GM12874 (cell line): ENCODE measurements at regions not wholly inside any gene's neighbourhood (a gene's known extent, or its start where the extent isn't known, plus 50 kb on each side); places are given as distances from the start of the nearest gene placed in this dataset.

Source experiments
- TF ChIP-seq, protein P1 (sequence below): IDR thresholded peaks from 2 replicates; pipeline ENCODE4 v1.5.1; 2011; ENCODE audit warnings: low read depth, mild to moderate bottlenecking, control low read depth, low read length, moderate library complexity; ENCODE audit not compliant: insufficient read depth

DNA sequence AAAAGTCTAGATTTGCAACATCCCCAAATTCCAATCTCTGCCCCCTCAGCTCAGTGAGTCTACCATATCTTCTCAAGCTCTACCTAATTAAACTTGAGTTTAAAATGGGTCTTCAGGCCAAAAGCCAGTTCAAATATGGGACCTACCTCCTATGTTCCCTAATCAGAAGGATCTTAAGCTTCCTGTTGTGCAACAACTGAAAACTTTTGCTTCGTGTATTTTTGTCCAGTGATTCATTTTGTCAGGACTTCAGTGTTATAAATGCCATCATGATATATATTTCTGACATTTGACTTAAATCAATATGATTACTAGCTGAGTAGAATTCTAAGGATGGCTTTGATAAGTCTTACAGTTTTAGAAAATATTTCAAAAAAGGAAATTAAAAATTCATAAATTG, 622.6 kb upstream of the PTCHD4 start:
- TF ChIP-seq, protein P1, sequence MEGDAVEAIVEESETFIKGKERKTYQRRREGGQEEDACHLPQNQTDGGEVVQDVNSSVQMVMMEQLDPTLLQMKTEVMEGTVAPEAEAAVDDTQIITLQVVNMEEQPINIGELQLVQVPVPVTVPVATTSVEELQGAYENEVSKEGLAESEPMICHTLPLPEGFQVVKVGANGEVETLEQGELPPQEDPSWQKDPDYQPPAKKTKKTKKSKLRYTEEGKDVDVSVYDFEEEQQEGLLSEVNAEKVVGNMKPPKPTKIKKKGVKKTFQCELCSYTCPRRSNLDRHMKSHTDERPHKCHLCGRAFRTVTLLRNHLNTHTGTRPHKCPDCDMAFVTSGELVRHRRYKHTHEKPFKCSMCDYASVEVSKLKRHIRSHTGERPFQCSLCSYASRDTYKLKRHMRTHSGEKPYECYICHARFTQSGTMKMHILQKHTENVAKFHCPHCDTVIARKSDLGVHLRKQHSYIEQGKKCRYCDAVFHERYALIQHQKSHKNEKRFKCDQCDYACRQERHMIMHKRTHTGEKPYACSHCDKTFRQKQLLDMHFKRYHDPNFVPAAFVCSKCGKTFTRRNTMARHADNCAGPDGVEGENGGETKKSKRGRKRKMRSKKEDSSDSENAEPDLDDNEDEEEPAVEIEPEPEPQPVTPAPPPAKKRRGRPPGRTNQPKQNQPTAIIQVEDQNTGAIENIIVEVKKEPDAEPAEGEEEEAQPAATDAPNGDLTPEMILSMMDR = no peak

DNA sequence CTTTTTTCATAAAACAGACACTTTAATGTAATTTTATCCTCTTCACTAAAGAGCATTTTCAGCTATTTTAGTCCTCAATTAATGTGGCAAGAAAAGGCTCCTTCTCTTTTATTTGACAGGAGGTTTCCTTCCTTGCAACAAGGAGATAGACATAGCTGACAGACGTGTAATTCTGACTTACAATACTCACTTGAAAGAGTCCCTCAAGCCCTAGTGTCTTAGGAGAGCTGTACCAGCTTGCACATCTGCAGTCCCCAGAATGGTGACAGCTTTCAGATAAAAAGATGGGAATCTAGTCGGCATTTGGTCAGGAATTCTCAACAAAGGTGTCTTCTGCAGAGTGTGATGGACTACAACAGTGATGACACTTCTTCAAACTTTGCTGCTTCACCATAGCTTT, 603.7 kb upstream of the PTCHD4 start:
- TF ChIP-seq, protein P1 = no peak

DNA sequence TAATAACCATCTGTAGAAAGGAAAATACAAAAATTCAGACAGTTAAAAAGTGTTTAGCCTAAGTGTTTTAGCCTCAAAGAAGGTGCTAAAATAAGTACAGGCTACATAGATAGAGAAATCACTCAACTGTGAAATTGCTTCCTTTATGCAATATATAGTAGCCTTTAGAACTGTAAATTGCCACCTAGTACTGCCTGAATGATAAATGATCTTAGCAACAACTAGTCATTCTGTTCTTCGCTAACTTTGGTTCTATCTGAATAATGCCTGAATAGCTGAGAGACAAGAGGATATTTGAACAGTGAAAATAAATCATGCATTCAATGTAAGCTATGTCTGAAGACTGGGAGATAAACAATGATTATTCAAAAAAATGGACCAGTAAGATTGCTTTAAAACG, 603.3 kb upstream of the PTCHD4 start:
- TF ChIP-seq, protein P1 = no peak

DNA sequence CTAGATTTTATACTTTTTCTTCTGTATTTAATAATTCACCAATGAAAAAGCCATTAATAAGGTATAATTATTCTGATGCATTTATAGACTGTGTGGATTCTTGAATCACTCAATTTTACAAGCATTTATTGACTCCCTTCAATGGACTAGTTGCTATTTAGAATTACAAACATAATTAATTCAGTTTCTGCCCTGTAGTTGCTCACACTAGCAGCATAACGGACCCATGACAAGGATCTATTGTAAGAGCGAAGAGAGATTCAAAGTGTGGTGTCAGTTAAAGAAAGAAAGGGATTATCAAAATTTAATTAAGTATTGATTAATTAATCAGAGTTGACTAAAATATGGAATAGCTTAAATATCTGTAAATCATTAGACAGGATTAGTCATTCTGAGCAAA, 602.6 kb upstream of the PTCHD4 start:
- TF ChIP-seq, protein P1 = no peak

DNA sequence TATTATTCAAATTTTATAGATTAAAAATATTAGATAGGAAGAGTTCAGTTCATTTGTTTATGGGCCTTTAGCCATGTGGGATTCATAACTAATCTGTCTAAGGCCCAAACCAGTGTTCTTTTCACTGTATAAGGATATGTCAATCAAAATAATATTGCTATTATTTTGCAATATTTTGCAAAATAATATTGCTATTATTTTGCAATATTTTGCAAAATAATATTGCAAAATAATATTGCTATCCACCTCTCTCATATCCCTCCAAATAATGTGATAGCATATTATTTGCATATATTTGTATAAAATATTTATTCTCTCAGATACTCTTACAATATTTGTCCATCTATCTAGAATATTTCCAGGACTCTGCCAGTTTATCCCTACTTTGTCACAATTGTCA, 595.3 kb upstream of the PTCHD4 start:
- TF ChIP-seq, protein P1 = no peak

DNA sequence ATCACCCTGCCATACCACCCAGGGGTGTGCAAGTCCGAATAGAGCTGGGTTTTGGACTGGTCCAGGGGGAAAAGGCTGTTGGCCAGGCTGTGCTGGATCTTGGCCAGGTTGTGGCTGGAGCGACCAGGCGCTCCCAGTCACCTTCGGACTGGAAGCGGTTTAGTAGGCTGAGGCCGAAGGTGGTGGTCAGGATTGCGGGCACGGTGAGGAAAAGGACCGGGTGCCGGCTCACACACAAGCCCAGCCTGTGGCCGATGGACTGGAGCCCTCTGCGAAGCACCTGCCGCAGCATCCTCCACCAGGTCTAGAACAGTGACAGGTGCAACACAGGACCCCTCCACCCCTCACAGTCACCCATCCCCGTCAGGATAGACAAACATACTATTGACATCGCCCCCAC, 590.6 kb upstream of the PTCHD4 start:
- TF ChIP-seq, protein P1 = no peak

DNA sequence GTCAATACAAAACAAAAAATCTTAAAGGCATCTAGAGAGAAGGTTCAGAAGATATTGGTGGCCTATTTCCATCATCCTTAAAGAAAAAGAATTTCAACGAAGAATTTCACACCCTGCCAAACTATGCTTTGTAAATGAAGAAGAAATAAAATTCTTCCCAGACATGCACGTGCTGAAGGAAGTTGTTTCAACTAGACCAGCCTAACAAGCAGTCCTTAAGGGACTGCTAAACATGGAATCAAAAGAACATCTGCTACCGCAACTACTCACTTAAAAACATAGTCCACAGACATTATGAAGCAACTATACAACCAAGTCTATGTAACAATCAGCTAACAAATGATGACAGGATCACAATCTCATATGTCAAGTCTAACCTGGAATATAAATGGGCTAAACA, 584.9 kb upstream of the PTCHD4 start:
- TF ChIP-seq, protein P1 = no peak

DNA sequence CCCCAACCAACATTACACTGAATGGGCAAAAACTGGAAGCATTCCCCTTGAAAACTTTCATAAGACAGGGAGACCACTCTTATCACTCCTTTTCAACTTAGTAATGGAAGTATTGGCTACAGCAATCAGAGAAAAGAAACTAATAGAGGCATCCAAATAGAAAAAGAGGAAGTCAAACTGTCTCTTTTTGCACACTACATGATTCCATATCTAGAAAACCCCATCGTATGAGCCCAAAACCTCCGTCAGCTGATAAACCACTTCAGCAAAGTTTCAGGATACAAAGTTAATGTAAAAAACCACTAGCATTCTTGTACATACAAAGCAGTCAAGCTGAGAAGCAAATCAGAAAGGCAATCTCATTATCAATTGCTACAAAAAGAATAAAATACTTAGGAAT, 580.4 kb upstream of the PTCHD4 start:
- TF ChIP-seq, protein P1 = no peak
